DND-41 (cell line): ENCODE measurements at regions not wholly inside any gene's neighbourhood (a gene's known extent, or its start where the extent isn't known, plus 50 kb on each side); places are given as distances from the start of the nearest gene placed in this dataset.

ENCODE experiments used
- EZH2 ChIP-seq: IDR thresholded peaks from 3 replicates; pipeline ENCODE4 v1.6.1; 2012; ENCODE audit warnings: borderline replicate concordance, low read depth, mild to moderate bottlenecking, moderate library complexity, low read length, inconsistent platforms; ENCODE audit not compliant: severe bottlenecking
- TF ChIP-seq, protein P1 (sequence below): IDR thresholded peaks from 2 replicates; pipeline ENCODE4 v1.5.1; 2012; ENCODE audit warnings: borderline replicate concordance, low read length, moderate library complexity, mild to moderate bottlenecking; ENCODE audit not compliant: poor library complexity, severe bottlenecking; ENCODE audit errors: extremely low read depth

DNA sequence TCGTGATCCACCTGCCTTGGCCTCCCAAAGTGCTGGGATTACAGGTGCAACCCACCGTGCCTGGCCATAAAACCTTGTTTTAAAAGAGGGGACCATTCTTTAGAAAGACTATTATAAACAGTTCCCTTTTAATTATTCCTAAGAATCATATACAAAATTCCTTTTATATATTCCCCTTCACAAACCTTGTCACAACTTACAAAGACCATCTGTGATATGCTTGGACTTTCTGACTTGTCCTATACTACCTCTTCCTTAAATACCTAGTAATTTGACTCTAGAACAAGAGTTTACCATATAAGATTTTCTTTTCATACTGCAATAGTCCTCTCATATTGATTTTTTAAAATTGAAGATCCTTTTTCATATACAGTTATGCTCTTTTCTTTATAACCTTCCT lies 135.8 kb upstream of the PRSS16 start:
- TF ChIP-seq, protein P1, sequence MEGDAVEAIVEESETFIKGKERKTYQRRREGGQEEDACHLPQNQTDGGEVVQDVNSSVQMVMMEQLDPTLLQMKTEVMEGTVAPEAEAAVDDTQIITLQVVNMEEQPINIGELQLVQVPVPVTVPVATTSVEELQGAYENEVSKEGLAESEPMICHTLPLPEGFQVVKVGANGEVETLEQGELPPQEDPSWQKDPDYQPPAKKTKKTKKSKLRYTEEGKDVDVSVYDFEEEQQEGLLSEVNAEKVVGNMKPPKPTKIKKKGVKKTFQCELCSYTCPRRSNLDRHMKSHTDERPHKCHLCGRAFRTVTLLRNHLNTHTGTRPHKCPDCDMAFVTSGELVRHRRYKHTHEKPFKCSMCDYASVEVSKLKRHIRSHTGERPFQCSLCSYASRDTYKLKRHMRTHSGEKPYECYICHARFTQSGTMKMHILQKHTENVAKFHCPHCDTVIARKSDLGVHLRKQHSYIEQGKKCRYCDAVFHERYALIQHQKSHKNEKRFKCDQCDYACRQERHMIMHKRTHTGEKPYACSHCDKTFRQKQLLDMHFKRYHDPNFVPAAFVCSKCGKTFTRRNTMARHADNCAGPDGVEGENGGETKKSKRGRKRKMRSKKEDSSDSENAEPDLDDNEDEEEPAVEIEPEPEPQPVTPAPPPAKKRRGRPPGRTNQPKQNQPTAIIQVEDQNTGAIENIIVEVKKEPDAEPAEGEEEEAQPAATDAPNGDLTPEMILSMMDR, result no peak
- no peak for TF ChIP-seq EZH2
